ENCODE measurements at regions not wholly inside any gene's neighbourhood (a gene's known extent, or its start where the extent isn't known, plus 50 kb on each side); places are given as distances from the start of the nearest gene placed in this dataset.

DNA sequence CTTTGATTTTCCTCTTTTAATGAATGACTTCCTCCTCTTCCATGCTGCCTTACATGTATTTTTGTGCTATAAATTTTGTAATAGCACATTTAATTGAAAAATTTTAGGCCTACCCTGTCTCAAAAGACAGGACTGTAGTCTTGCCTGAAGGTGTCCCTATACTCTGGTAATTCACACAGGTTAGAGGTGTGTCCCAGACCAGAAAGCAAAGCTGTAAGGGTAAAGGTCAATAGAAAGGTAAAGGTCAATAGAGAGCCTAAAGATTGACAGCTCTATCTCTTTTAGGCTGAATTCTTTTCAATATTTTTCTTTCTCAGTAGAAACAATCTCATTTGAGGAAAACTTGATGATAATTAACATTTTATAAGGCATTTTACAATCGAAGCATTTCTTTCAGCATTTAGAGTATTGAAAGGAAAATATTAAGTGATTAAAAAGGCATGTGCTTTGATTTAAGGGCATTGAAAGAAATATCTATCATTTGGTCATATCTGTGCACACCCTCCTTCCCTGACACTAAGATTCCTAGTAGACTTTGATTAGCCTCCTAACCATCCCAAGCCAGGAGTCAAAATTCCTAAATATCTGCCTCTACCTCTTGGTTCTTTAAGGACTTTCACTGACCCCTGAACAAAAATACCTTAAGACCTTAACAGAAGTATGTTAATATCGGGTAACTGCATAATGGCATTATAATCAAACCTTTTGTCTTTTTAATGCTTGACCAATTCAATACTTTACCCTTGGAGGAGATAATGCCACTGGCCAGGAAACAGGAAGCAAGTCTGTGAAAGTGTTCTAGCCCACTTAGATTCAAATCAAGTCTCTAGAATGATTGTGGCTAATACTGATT is 161.8 kb upstream of the DTNA start:
- Histone ChIP-seq H3K36me3 (replicated peaks; ENCODE audit: insufficient read depth, low read length) (no peaks in the 10 kb centered on the region), H3K79me2 (ENCODE audit: low read length) (no peaks in the 10 kb centered on the region), H3K4me1 (ENCODE audit: low read length) (0 out of 2 replicates have a peak, but pooled peaks cover 3% of the 10 kb centered on the region), H3F3A (ENCODE audit: insufficient read depth, low read length) (no peaks in the 10 kb centered on the region), H2AFZ (ENCODE audit: low read length) (no peak overlapping the region), H4K20me1 (ENCODE audit: insufficient read depth, low read length) (no peaks in the 10 kb centered on the region), H3K9ac (ENCODE audit: low read length) (no peak overlapping the region), H3K27me3 (replicated peaks; ENCODE audit: insufficient read depth, low read length) (no peaks in the 10 kb centered on the region), H3K4me3 (ENCODE audit: low read length) (no peak overlapping the region), H3K27ac (ENCODE audit: low read length) (no peak overlapping the region), H3K4me2 (ENCODE audit: low read depth, low read length) (no peak overlapping the region), H3K9me3 (replicated peaks; ENCODE audit: insufficient read depth, low read length) (no peaks in the 10 kb centered on the region), H3K9me2 (replicated peaks; ENCODE audit: insufficient read depth, low read length) (no peaks in the 10 kb centered on the region)
- TF ChIP-seq EZH2phosphoT487 (IDR thresholded peaks at IDR 0.05; ENCODE audit: low read length) = no peak
- TF ChIP-seq EZH2 (optimal IDR thresholded peaks at IDR 0.05; ENCODE audit: low read depth, low read length) = no peak
- TF ChIP-seq, protein P1, sequence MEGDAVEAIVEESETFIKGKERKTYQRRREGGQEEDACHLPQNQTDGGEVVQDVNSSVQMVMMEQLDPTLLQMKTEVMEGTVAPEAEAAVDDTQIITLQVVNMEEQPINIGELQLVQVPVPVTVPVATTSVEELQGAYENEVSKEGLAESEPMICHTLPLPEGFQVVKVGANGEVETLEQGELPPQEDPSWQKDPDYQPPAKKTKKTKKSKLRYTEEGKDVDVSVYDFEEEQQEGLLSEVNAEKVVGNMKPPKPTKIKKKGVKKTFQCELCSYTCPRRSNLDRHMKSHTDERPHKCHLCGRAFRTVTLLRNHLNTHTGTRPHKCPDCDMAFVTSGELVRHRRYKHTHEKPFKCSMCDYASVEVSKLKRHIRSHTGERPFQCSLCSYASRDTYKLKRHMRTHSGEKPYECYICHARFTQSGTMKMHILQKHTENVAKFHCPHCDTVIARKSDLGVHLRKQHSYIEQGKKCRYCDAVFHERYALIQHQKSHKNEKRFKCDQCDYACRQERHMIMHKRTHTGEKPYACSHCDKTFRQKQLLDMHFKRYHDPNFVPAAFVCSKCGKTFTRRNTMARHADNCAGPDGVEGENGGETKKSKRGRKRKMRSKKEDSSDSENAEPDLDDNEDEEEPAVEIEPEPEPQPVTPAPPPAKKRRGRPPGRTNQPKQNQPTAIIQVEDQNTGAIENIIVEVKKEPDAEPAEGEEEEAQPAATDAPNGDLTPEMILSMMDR (IDR thresholded peaks at IDR 0.05; ENCODE audit: low read length) = no peak
- no peak for DNase-seq

DNA sequence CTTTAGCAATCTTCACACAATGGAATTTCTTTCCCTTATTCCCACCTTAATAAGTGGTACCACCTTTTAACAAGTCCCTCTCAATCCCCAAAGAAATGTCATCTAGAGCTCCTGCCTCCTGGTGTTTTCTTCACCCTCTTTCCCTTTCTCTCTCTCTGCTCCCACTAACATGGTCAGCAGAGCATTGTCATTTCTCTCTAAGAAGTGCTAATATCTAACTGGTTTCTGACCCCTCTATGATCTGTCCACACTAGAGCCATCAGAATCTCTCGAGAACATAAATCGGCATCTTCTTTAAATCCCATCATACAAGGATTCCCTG is 161.2 kb upstream of the DTNA start:
- H3K36me3 ChIP-seq (replicated peaks; ENCODE audit: insufficient read depth, low read length) = no peaks in the 10 kb centered on the region
- H3K4me3 ChIP-seq (ENCODE audit: low read length) = no peak overlapping the region
- no peak overlapping the region for H3K27ac ChIP-seq (ENCODE audit: low read length)
- no peaks in the 10 kb centered on the region for H3K9me3 ChIP-seq (replicated peaks; ENCODE audit: insufficient read depth, low read length)
- H3K9me2 ChIP-seq (replicated peaks; ENCODE audit: insufficient read depth, low read length) = no peaks in the 10 kb centered on the region
- H3F3A ChIP-seq (ENCODE audit: insufficient read depth, low read length) = no peaks in the 10 kb centered on the region
- no peak overlapping the region for H2AFZ ChIP-seq (ENCODE audit: low read length)
- H3K4me2 ChIP-seq (ENCODE audit: low read depth, low read length) = no peak overlapping the region
- no peaks in the 10 kb centered on the region for H4K20me1 ChIP-seq (ENCODE audit: insufficient read depth, low read length)
- H3K9ac ChIP-seq (ENCODE audit: low read length) = no peak overlapping the region
- H3K27me3 ChIP-seq (replicated peaks; ENCODE audit: insufficient read depth, low read length) = no peaks in the 10 kb centered on the region
- H3K79me2 ChIP-seq (ENCODE audit: low read length) = no peaks in the 10 kb centered on the region
- DNase-seq = no peak
- H3K4me1 ChIP-seq (ENCODE audit: low read length) = 0 out of 2 replicates have a peak, but pooled peaks cover 3% of the 10 kb centered on the region
- TF ChIP-seq EZH2 (optimal IDR thresholded peaks at IDR 0.05; ENCODE audit: low read depth, low read length) (no peak), EZH2phosphoT487 (IDR thresholded peaks at IDR 0.05; ENCODE audit: low read length) (no peak)
- TF ChIP-seq, protein P1 (IDR thresholded peaks at IDR 0.05; ENCODE audit: low read length) = no peak

DNA sequence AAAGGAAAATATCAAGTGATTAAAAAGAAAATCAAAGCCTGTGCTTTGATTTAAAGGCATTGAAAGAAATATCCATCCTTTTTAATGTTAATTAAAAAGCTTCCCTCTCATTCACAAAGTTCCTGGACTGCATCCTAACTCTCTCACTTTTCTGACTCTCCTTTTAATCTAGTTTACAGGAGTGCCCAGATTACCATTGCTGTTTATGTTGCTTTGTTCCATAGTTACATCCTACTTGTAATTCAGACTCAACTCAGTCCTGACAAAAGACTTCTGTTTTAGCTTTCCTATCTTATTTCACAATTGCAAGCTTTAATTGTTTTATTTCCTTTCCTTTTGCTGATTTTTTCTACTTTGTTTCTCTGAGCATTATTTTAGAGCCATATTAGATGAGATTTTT is 160.7 kb upstream of the DTNA start:
- no peaks in the 10 kb centered on the region for H3K36me3 ChIP-seq (replicated peaks; ENCODE audit: insufficient read depth, low read length)
- H3K79me2 ChIP-seq (ENCODE audit: low read length) = no peaks in the 10 kb centered on the region
- no peaks in the 10 kb centered on the region for H3K27me3 ChIP-seq (replicated peaks; ENCODE audit: insufficient read depth, low read length)
- H3K9me2 ChIP-seq (replicated peaks; ENCODE audit: insufficient read depth, low read length) = no peaks in the 10 kb centered on the region
- H3K4me3 ChIP-seq (ENCODE audit: low read length) = no peak overlapping the region
- no peak overlapping the region for H2AFZ ChIP-seq (ENCODE audit: low read length)
- no peak overlapping the region for H3K27ac ChIP-seq (ENCODE audit: low read length)
- no peak overlapping the region for H3K9ac ChIP-seq (ENCODE audit: low read length)
- TF ChIP-seq EZH2phosphoT487 (IDR thresholded peaks at IDR 0.05; ENCODE audit: low read length) (no peak), EZH2 (optimal IDR thresholded peaks at IDR 0.05; ENCODE audit: low read depth, low read length) (no peak)
- TF ChIP-seq, protein P1 (IDR thresholded peaks at IDR 0.05; ENCODE audit: low read length) = no peak
- DNase-seq = no peak
- no peaks in the 10 kb centered on the region for H4K20me1 ChIP-seq (ENCODE audit: insufficient read depth, low read length)
- no peaks in the 10 kb centered on the region for H3K9me3 ChIP-seq (replicated peaks; ENCODE audit: insufficient read depth, low read length)
- no peak overlapping the region for H3K4me2 ChIP-seq (ENCODE audit: low read depth, low read length)
- no peaks in the 10 kb centered on the region for H3F3A ChIP-seq (ENCODE audit: insufficient read depth, low read length)
- 0 out of 2 replicates have a peak, but pooled peaks cover 3% of the 10 kb centered on the region for H3K4me1 ChIP-seq (ENCODE audit: low read length)

Data from MM.1S (cell line).